ENCODE measurements at regions not wholly inside any gene's neighbourhood (a gene's known extent, or its start where the extent isn't known, plus 50 kb on each side); places are given as distances from the start of the nearest gene placed in this dataset.

- DNase-seq (no peak), ATAC-seq (ENCODE audit: poor library complexity) (no peak)
- Mint-ChIP-seq H3K4me3 (no peak overlapping the region), H3K4me1 (ENCODE audit: low read depth) (peaks cover 5% of the 10 kb centered on the region), H3K27ac (no peak overlapping the region), H3K9me3 (no peaks in the 10 kb centered on the region), H3K27me3 (peaks cover 41% of the 10 kb centered on the region), H3K36me3 (ENCODE audit: low read depth) (no peaks in the 10 kb centered on the region)
- peaks cover 4 to 6% of the 10 kb centered on the region in 2 experiments for H3K27me3 ChIP-seq (ENCODE audit: control insufficient read depth in 1 of 2, insufficient read depth in 2 of 2, low read length in 2 of 2)
- no peak for TF ChIP-seq CTCF (IDR thresholded peaks at IDR 0.05)
- H3K9me3 ChIP-seq (ENCODE audit: control insufficient read depth in 1 of 2, insufficient read depth in 1 of 2, low read length in 2 of 2): no peaks in the 10 kb centered on the region
- intact Hi-C loops (cut with DNase I, micrococcal nuclease): loop anchor here (1.0 to 10.0 kb wide), 5 partner anchors 47 to 1312 kb away; no protein-coding TSS in a partner anchor
- H3K27ac ChIP-seq (ENCODE audit: low read depth in 1 of 2, low read length in 2 of 2): no peak overlapping the region
- no peak overlapping the region for H3K4me3 ChIP-seq (ENCODE audit: low read length)
- POLR2A ChIA-PET: no interaction called here
- peaks cover 3% of the 10 kb centered on the region for H3K4me1 ChIP-seq (ENCODE audit: insufficient read depth, low read length)
- H3K36me3 ChIP-seq (ENCODE audit: insufficient read depth, low read length): no peaks in the 10 kb centered on the region
- CTCF ChIA-PET: interaction anchor here (0.9 to 1.0 kb wide), 2 partner anchors 16 to 114 kb away, joined by 3 to 5 read pairs; no protein-coding TSS in a partner anchor
Measured at GRCh38 chr1:214214851-214215250, 66.1 kb upstream of the SMYD2 start.

GRCh38 chr1:214215583-214215982, 65.4 kb upstream of the SMYD2 start:
- no peak overlapping the region for H3K4me3 ChIP-seq (ENCODE audit: low read length)
- POLR2A ChIA-PET: no interaction called here
- Mint-ChIP-seq H3K4me1 (ENCODE audit: low read depth) (peaks cover 5% of the 10 kb centered on the region), H3K27me3 (peaks cover 48% of the 10 kb centered on the region), H3K4me3 (no peak overlapping the region), H3K27ac (no peak overlapping the region), H3K36me3 (ENCODE audit: low read depth) (no peaks in the 10 kb centered on the region), H3K9me3 (no peaks in the 10 kb centered on the region)
- CTCF ChIA-PET: no interaction called here
- H3K27me3 ChIP-seq (ENCODE audit: control insufficient read depth in 1 of 2, insufficient read depth in 2 of 2, low read length in 2 of 2): peaks cover 4 to 6% of the 10 kb centered on the region in 2 experiments
- no peak overlapping the region for H3K27ac ChIP-seq (ENCODE audit: low read depth in 1 of 2, low read length in 2 of 2)
- H3K36me3 ChIP-seq (ENCODE audit: insufficient read depth, low read length): no peaks in the 10 kb centered on the region
- intact Hi-C loops (cut with DNase I, micrococcal nuclease): loop anchor here (2.0 to 10.0 kb wide), 3 partner anchors 113 to 1311 kb away; no protein-coding TSS in a partner anchor
- DNase-seq: no peak
- H3K9me3 ChIP-seq (ENCODE audit: control insufficient read depth in 1 of 2, insufficient read depth in 1 of 2, low read length in 2 of 2): no peaks in the 10 kb centered on the region
- TF ChIP-seq CTCF (IDR thresholded peaks at IDR 0.05): no peak
- peaks cover 3% of the 10 kb centered on the region for H3K4me1 ChIP-seq (ENCODE audit: insufficient read depth, low read length)
- no peak for ATAC-seq (ENCODE audit: poor library complexity)

GRCh38 chr1:214216021-214216420, 64.9 kb upstream of the SMYD2 start:
- no peak for TF ChIP-seq CTCF (IDR thresholded peaks at IDR 0.05)
- no peaks in the 10 kb centered on the region for H3K9me3 Mint-ChIP-seq
- peaks cover 52% of the 10 kb centered on the region for H3K27me3 Mint-ChIP-seq
- no peak overlapping the region for H3K4me3 Mint-ChIP-seq
- H3K36me3 Mint-ChIP-seq (ENCODE audit: low read depth): no peaks in the 10 kb centered on the region
- peaks cover 5% of the 10 kb centered on the region for H3K4me1 Mint-ChIP-seq (ENCODE audit: low read depth)
- Histone ChIP-seq H3K27me3 (ENCODE audit: control insufficient read depth in 1 of 2, insufficient read depth in 2 of 2, low read length in 2 of 2) (peaks cover 4 to 6% of the 10 kb centered on the region in 2 experiments), H3K27ac (ENCODE audit: low read depth in 1 of 2, low read length in 2 of 2) (no peak overlapping the region), H3K36me3 (ENCODE audit: insufficient read depth, low read length) (no peaks in the 10 kb centered on the region), H3K4me3 (ENCODE audit: low read length) (no peak overlapping the region), H3K4me1 (ENCODE audit: insufficient read depth, low read length) (peaks cover 3% of the 10 kb centered on the region), H3K9me3 (ENCODE audit: control insufficient read depth in 1 of 2, insufficient read depth in 1 of 2, low read length in 2 of 2) (no peaks in the 10 kb centered on the region)
- intact Hi-C loops (cut with DNase I, micrococcal nuclease): loop anchor here in 1 of 2 experiments (10.0 kb wide), 1 partner anchor 1309 kb away; no protein-coding TSS in a partner anchor
- ATAC-seq (ENCODE audit: poor library complexity) (no peak), DNase-seq (no peak)
- ChIA-PET POLR2A (no interaction called here), CTCF (no interaction called here)
- no peak overlapping the region for H3K27ac Mint-ChIP-seq

Data from CD4-positive, alpha-beta T cell (primary cell).